ENCODE measurements at regions not wholly inside any gene's neighbourhood (a gene's known extent, or its start where the extent isn't known, plus 50 kb on each side); places are given as distances from the start of the nearest gene placed in this dataset.

GRCh38 chr3:14333215-14333614, 69.2 kb upstream of the SLC6A6 start:
- no peak overlapping the region for H2BK120ac ChIP-seq (replicated peaks; ENCODE audit: low read depth, low read length)
- no peak overlapping the region for H4K8ac ChIP-seq (ENCODE audit: extremely low read depth, insufficient read depth, low read length)
- H2BK5ac ChIP-seq (ENCODE audit: low read depth, low read length): no peak overlapping the region
- FAIRE-seq (no peak), DNase-seq (ENCODE audit: low read depth in 1 of 2, low spot score in 2 of 2) (no peak)
- H3K56ac ChIP-seq (replicated peaks; ENCODE audit: insufficient read length, low read depth, low read length): no peak overlapping the region
- no peaks in the 10 kb centered on the region for H3K79me2 ChIP-seq (ENCODE audit: control insufficient read depth in 1 of 2, insufficient read depth in 2 of 2, low read length in 2 of 2)
- H2BK15ac ChIP-seq (ENCODE audit: low read length): no peak overlapping the region
- H3K4me3 ChIP-seq (ENCODE audit: extremely low read depth in 1 of 4, insufficient read depth in 2 of 4, low read depth in 3 of 4, low read length in 4 of 4): no peak overlapping the region
- peaks cover 1 to 23% (median 6%) of the 10 kb centered on the region in 4 experiments; a peak in 6 of 7 replicates for H3K4me1 ChIP-seq (replicated peaks in 1 of 4; ENCODE audit: control insufficient read depth in 3 of 4, insufficient read depth in 4 of 4, low read length in 3 of 4)
- H4K91ac ChIP-seq (replicated peaks; ENCODE audit: insufficient read length, low read length): no peak overlapping the region
- no peak overlapping the region for H3K23ac ChIP-seq (ENCODE audit: insufficient read length)
- H3K9me3 ChIP-seq (ENCODE audit: insufficient read depth in 2 of 2, low read depth in 1 of 2, low read length in 1 of 2): no peaks in the 10 kb centered on the region
- no peak overlapping the region for H4K5ac ChIP-seq (ENCODE audit: insufficient read length, low read depth, low read length)
- no peaks in the 10 kb centered on the region; the same call in 1 of the 2 replicates for H3K79me1 ChIP-seq (ENCODE audit: low read depth, low read length)
- peak overlapping the region; percentile 60; the same call in 1 of the 2 replicates for H2BK12ac ChIP-seq (ENCODE audit: low read depth, low read length)
- H3K4me2 ChIP-seq (ENCODE audit: insufficient read depth in 1 of 2, low read depth in 2 of 2, low read length in 2 of 2): no peak overlapping the region
- no peak for TF ChIP-seq GTF2F1 (IDR thresholded peaks at IDR 0.05; ENCODE audit: borderline replicate concordance, low read depth, low read length)
- no peak for TF ChIP-seq RBBP5 (IDR thresholded peaks at IDR 0.05; ENCODE audit: borderline replicate concordance, low read depth, low read length)
- no peak for TF ChIP-seq RXRA (IDR thresholded peaks at IDR 0.05; ENCODE audit: insufficient read depth, low read depth, low read length)
- TF ChIP-seq BRCA1 (IDR thresholded peaks at IDR 0.05; ENCODE audit: low read depth, low read length): no peak
- no peak for TF ChIP-seq POLR2AphosphoS5 (IDR thresholded peaks at IDR 0.05; ENCODE audit: low read depth, low read length)
- no peak for TF ChIP-seq NRF1 (IDR thresholded peaks at IDR 0.05; ENCODE audit: low read depth, low read length)
- H3K23me2 ChIP-seq (ENCODE audit: low read depth, low read length): no peaks in the 10 kb centered on the region
- ChIA-PET CTCF (ENCODE audit: partially characterized antibody) (interaction anchor here (0.8 to 1.8 kb wide), 4 partner anchors 25 to 134 kb away, joined by 3 to 5 read pairs (median 4); no protein-coding TSS in a partner anchor), POLR2A (ENCODE audit: partially characterized antibody) (no interaction called here)
- H3K14ac ChIP-seq (ENCODE audit: insufficient read length): no peak overlapping the region
- H2BK20ac ChIP-seq (ENCODE audit: low read length): 0 out of 2 replicates have a peak overlapping the region, but pooled peaks have one; percentile 3
- no peaks in the 10 kb centered on the region for H4K20me1 ChIP-seq (replicated peaks in 1 of 2; ENCODE audit: control insufficient read depth in 1 of 2, insufficient read depth in 2 of 2, low read length in 2 of 2)
- H3K4ac ChIP-seq (replicated peaks; ENCODE audit: insufficient read length, low read depth, low read length): no peak overlapping the region
- no peaks in the 10 kb centered on the region for H3K36me3 ChIP-seq (ENCODE audit: control insufficient read depth in 2 of 4, insufficient read depth in 4 of 4, low read length in 3 of 4)
- 86% methylated on average over 1 of the region's 1 CpG; no CpG with 5 or more reads in 1 of the 2 experiments for WGBS, 2 experiments (ENCODE audit: extremely low coverage in 1 of 2, insufficient coverage in 1 of 2, insufficient read length in 1 of 2, insufficient replicate concordance in 2 of 2, low coverage in 1 of 2, low lambda C conversion rate in 2 of 2, missing lambda C conversion rate in 1 of 2)
- H3K27ac ChIP-seq (ENCODE audit: low read depth, low read length): no peak overlapping the region
- H2AK5ac ChIP-seq (ENCODE audit: low read depth, low read length): no peak overlapping the region
- peaks cover 0 to 7% (median 0%) of the 10 kb centered on the region in 4 experiments; a peak in 2 of 7 replicates for H3K27me3 ChIP-seq (replicated peaks in 1 of 4; ENCODE audit: control insufficient read depth in 3 of 4, extremely low read depth in 1 of 4, insufficient read depth in 3 of 4, low read length in 3 of 4)
- H3K18ac ChIP-seq (ENCODE audit: extremely low read depth, low read length): no peak overlapping the region
- H2AFZ ChIP-seq (ENCODE audit: low read length): no peak overlapping the region
- no peak overlapping the region for H3K9ac ChIP-seq (replicated peaks in 1 of 4; ENCODE audit: extremely low read depth in 1 of 4, low read depth in 3 of 4, low read length in 3 of 4)

All from H1 (cell line).